NCI-H2196 (cell line): ENCODE measurements at regions not wholly inside any gene's neighbourhood (a gene's known extent, or its start where the extent isn't known, plus 50 kb on each side); places are given as distances from the start of the nearest gene placed in this dataset.

ENCODE experiments used
- DNase-seq: peaks from one replicate; lab custom pipeline; 2025; ENCODE audit not compliant: unreplicated experiment; lab: John Stamatoyannopoulos, UW

DNA sequence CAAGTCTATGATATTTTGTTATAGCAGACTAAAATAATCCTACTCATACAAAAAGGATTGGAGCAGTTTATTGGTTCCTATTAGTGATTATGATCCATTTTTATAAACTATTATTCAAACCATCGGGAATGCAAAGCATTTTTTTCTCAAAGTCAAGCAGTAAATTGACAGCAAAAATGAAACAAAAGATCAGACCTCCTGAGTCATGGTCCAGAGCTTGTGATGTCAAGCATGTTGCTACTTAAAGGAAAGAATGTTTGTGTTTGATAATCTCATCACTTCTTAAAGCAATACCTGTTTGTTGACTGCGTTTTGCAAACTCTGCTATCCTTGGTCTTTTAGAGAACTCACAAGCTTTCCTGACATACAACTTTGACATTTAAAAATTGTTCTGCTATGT lies 204.4 kb downstream of the SAMD5 start:
- no peak for DNase-seq

GRCh38 chr6:147715035-147715434 lies 206.5 kb downstream of the SAMD5 start:
- DNase-seq = no peak

DNA sequence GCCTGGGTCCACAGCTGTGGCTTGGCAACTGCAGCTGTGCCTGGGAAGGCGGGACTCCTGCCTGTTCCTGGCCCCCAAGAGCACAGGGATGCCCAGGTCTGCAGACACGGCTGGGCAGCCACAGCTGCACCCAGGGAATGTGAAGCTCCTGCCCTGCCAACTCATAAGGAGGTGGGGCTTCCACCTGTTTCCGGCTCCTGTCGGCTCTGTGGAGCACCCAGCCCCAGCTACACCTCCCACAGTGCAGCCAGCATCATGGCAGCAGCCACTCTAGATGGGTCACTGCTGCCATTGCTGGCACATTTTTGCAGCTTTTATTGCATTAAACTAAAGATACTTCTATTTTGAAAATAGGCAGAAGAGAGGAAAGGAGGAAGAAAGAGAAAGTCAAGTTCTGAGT lies 207.9 kb downstream of the SAMD5 start:
- DNase-seq = no peak

GRCh38 chr6:147717991-147718390 lies 209.5 kb downstream of the SAMD5 start:
- DNase-seq = no peak

DNA sequence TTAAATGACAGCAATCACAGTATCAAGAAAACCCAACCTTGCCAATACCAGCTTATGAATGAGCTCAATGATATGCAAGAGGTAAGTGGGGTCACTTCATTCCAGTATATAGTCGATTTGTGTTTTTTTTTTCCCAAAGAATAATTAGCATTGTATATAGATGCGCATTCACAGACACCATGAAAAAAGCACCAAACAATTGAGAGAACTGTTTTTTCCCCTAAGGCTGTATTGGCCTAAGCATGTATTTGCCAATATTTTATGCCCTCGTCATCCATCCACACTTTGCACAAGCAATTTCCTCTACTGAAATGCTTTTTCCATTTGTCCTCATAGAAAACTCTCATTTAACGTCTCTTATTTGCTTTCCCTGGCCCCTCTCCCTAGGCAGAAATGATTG lies 213.7 kb downstream of the SAMD5 start:
- DNase-seq = no peak

DNA sequence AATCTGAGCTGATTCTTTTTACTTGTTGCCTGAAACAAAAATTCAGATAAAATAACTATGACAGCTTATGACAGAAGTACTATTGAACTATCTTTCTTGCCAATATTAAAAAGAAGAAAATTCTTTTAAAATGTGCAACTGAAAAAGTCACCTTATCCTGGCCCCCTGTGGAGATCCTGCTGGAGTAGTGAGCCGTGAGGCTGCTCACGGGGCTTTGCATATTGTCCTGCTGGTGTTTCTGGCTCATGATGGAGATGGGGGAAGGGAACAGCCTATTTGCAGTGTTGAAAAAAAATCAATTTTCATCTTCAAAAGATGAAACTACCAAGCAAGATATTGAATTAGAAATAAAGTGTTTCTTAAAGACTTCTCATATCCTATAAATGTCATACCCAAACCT lies 216.0 kb downstream of the SAMD5 start:
- no peak for DNase-seq

- no peak for DNase-seq
These were observed 217.9 kb downstream of the SAMD5 start for GRCh38 chr6:147726342-147726741.

GRCh38 chr6:147728903-147729302 lies 220.4 kb downstream of the SAMD5 start:
- no peak for DNase-seq

- DNase-seq = no peak
These were observed 225.2 kb downstream of the SAMD5 start for GRCh38 chr6:147733686-147734085.

DNA sequence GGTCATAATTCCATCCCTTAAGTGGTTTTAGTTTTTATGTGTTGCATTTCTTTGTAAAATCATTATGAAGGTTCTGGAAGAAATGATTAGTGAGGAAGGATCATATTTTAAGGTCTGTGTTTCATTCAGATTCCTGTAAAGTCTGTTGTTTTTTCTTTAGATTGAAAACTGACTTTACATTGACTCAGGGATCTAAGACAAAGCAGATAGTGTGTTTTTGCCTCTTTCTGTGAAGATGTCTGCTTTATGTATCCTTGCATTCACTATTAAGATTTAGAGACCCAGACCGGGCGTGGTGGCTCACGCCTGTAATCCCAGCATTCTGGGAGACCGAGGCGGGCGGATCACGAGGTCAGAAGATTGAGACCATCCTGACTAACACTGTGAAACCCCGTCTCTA lies 225.7 kb downstream of the SAMD5 start:
- no peak for DNase-seq

GRCh38 chr6:147735924-147736323 lies 227.4 kb downstream of the SAMD5 start:
- DNase-seq = no peak

GRCh38 chr6:147737115-147737514 lies 228.6 kb downstream of the SAMD5 start:
- no peak for DNase-seq

DNA sequence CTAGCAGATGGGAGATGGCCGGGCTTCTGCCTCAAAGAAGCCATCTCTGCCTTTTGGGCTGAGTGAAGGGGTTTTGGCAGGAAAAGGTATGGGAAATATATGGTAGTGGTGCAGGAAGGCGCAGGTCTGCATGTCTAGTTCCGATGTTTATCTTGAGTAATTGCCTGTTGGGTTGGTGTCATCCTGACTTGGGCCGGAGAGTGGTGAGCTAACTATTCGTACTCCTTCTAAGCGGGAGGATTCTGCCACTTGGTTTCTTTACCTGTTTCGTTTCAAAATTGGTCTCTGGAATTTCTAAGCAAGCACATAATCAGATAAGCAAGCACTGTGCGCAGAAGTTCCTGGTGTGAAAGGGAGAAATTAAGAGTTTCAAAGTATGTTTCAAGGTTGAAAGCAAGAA lies 229.6 kb downstream of the SAMD5 start:
- no peak for DNase-seq

DNA sequence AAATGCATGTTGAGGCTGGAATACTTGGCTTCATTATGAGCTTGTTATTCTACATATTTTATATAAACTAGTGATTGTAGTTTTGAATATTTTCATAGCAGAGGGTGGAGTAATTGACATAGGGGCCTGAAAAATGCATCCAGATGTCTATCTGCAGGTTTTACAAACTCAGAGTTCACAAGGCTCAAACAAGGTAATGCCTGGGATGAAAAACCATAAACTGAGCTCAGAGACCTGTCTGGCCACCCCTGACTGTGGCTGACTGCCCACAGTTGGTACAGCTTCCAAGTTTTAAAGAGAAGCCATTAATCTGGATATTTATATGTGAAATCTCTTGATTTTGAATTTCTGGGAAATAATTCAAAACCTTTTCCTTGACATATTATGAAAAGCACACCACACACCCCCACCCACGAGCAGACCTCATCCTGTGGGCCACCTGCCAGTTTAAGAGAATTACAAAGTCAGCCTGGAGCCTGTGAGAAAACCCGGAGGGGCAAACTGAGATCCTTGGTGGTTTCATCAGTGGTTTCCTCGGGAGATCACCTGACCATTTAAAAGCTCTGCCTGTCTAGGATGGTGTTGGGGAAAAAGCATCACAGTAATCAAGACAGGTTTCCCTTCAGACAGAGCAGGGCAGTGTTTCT lies 230.1 kb downstream of the SAMD5 start:
- DNase-seq = no peak

GRCh38 chr6:147740326-147740725 lies 231.8 kb downstream of the SAMD5 start:
- no peak for DNase-seq

GRCh38 chr6:147740916-147741315 lies 232.4 kb downstream of the SAMD5 start:
- DNase-seq = no peak

DNA sequence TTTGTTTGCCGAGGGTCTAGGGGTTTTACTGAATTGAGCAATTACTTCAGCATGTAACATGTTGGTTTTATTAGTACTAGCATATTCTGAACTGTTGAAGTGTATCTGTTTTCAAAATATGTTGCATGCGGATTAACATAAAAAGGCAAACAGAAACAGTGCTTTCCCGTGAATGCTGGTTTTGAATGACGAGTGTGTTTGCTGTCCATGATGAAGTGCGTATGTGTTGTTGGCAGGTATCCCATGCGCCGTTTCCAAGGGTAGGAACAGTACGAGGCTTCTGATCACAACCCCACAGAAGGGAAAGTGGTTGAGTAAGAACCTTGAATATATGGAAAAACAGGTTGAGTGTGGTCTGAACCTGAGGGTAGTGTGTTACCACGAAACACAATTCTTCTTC lies 232.9 kb downstream of the SAMD5 start:
- DNase-seq = no peak

GRCh38 chr6:147742440-147742839 lies 233.9 kb downstream of the SAMD5 start:
- DNase-seq = no peak

DNA sequence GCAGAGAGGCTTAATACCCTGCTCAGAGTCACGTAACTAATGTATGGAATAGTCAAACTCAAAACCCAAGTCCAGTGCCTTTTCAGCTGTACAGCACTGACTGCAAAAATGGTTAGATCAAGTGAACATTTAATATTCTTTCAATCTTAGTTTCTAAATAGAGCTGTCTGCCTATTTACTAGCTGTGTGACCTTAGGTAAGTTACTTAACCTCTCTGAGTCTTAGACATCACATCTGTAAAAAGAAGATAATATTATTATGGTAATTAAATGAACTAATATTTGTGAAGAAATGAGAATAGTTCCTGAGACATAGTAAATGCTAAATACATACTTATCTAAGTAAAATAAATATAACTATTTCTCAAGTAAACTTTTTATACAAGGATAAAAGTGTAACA lies 235.5 kb downstream of the SAMD5 start:
- DNase-seq = no peak

- no peak for DNase-seq
These were observed 240.8 kb downstream of the SAMD5 start for GRCh38 chr6:147749331-147749730.

- DNase-seq = no peak
These were observed 241.9 kb downstream of the SAMD5 start for GRCh38 chr6:147750413-147750812.

DNA sequence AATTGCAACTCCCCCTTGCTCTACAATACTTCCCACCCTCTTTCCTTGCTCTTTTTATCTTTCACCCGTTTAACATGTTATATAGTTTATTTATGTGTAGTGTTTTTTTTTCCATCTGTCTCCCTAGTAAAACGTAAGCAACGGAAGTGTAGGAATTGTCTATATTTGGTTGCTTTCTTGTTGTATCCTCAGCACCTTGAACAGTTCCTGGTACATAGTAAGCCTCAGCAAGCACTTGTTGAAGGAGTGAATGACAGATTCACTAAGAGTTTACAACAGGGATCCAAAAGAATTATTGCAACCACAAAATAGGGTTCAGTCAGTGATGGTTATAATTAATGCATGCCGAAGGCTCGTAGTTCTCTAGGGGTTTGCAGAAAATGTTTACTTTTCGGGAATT lies 242.7 kb downstream of the SAMD5 start:
- DNase-seq = no peak

GRCh38 chr6:147752689-147753403 lies 244.4 kb downstream of the SAMD5 start:
- no peak for DNase-seq
